Heart right ventricle (tissue), 16 donors: ENCODE measurements at regions not wholly inside any gene's neighbourhood (a gene's known extent, or its start where the extent isn't known, plus 50 kb on each side); places are given as distances from the start of the nearest gene placed in this dataset.

Experiments used
- ATAC-seq, 8 donors: fragments of 200-7000 bp; cut with Tn5 transposase; one replicate each; pipeline ENCODE4 v1.9.1; 2020; ENCODE audit warnings: mild to moderate bottlenecking in 8 of 8, moderate library complexity in 8 of 8, moderate number of reproducible peaks in 1 of 8
- DNase-seq, 2 donors: peaks; one replicate each; pipeline ENCODE4 v3.0.0-alpha.2; 2020
- H3K27ac ChIP-seq, 10 donors: fragments of 200-600 bp; sonication (generic) in 2 of 10; one replicate each; pipeline versions ENCODE4 v1.5.0 to v1.8.0; 2020 to 2022; ENCODE audit warnings: mild to moderate bottlenecking in 3 of 10
- H3K27me3 ChIP-seq, 7 donors: fragments of 200-600 bp; one replicate each; pipeline ENCODE4 v1.8.0; 2021 to 2022; ENCODE audit warnings: mild to moderate bottlenecking in 2 of 7
- H3K36me3 ChIP-seq, 9 donors: fragments of 200-600 bp; sonication (generic) in 1 of 9; one replicate each; pipeline versions ENCODE4 v1.5.0 to v1.8.0; 2020 to 2022; ENCODE audit warnings: mild to moderate bottlenecking in 2 of 9
- H3K4me1 ChIP-seq, 9 donors: fragments of 200-600 bp; sonication (generic) in 1 of 9; one replicate each; pipeline versions ENCODE4 v1.5.0 to v1.8.0; 2020 to 2022; ENCODE audit warnings: mild to moderate bottlenecking in 4 of 9
- H3K4me3 ChIP-seq, 10 donors: fragments of 200-600 bp; sonication (generic) in 2 of 10; one replicate each; pipeline versions ENCODE4 v1.5.0 to v1.8.0; 2020 to 2022; ENCODE audit warnings: mild to moderate bottlenecking in 7 of 10, moderate library complexity in 2 of 10
- H3K9me3 ChIP-seq, 11 donors: fragments of 200-600 bp in 10 of 11; sonication (generic) in 2 of 11; one replicate each; pipeline versions ENCODE4 v1.5.0 to v1.8.0; 2013 to 2022; ENCODE audit warnings: mild to moderate bottlenecking in 2 of 11, control low read depth in 1 of 11, moderate library complexity in 1 of 11
- CTCF ChIP-seq, 9 donors: fragments of 200-600 bp; sonication (generic) in 2 of 9; IDR thresholded peaks; one replicate each; pipeline versions ENCODE4 v1.5.0 to v1.8.0; 2021 to 2022; ENCODE audit warnings: antibody characterized with exemption in 9 of 9, mild to moderate bottlenecking in 5 of 9, moderate library complexity in 1 of 9
- WGBS, 2 donors: extraction: QIAGEN DNeasy Blood & Tissue Kit; methylation state at CpG; one replicate each; pipeline ENCODE4 v1.1.7; 2013; ENCODE audit warnings: inconsistent platforms in 1 of 2; 5-methylcytosine and 5-hydroxymethylcytosine counted together
- intact Hi-C, 10 donors: fragments of 100-400 bp; cut with DNase I; formaldehyde crosslinking; loops; one replicate each; pipeline versions ENCODE4 v1.11.1 to v1.14.2; 2022
- donor health status: Arrhythmogenic right ventricular cardiomyopathy.
- donor health status: ischemic (EF 13 %, LVEDD 7.1; RV severe dilation, severe dysfunction).
- donor health status: healthy with polysubstance abuse.
- donor health status: DM: no; HTN: yes; CAD: no.
- donor health status: DM: no; HTN: no; CAD: no.
- donor health status: ischemic (EF 25% LVEDD 6.9; RV normal size, moderate dysfunction).
- donor health status: ischemic (EF 25% LVEDD 5.7; RV mildly dilated, moderate dysfunction).
- donor health status: healthy.
- donor health status: DM: yes; HTN: yes; CAD: no.
- donor health status: Ischemic cardiomyopathy.
- donor health status: ischemic (EF 35%, LVEDD 5.7; RV mildly dilated, moderate dysfunction).
- donor health status: nonischemic (EF 11% LVEDD 7.7; RV severe dilation, severe dysfunction).
- donor health status: DM: yes; HTN: yes; CAD: no.
- donor health status: PGD.
- donor health status: ischemic (EF 29% LVEDD 5.4; RV normal size, mild dysfunction).
- donor health status: nonischemic (EF 23%, LVEDD 6.1; RV moderate dilation, normal function).

GRCh38 chrX:20951016-20951810 is 423.0 kb upstream of the CNKSR2 start:
- DNase-seq: no peak
- H3K27ac ChIP-seq: no peak overlapping the region

GRCh38 chrX:20947411-20947912 is 426.8 kb upstream of the CNKSR2 start:
- ATAC-seq (no peak), DNase-seq (no peak)
- Histone ChIP-seq H3K9me3 (no peaks in the 10 kb centered on the region), H3K27ac (no peak overlapping the region), H3K4me3 (no peak overlapping the region), H3K4me1 (no peaks in the 10 kb centered on the region), H3K36me3 (no peaks in the 10 kb centered on the region), H3K27me3 (no peaks in the 10 kb centered on the region)
- intact Hi-C loops: no loop called here
- 11 to 15% methylated on average over 7 of the region's 7 CpGs for WGBS, 2 donors
- no peak for TF ChIP-seq CTCF (IDR thresholded peaks at IDR 0.05)

More at GRCh38 chrX:20951016-20951810, 423.0 kb upstream of the CNKSR2 start:
- H3K4me1 ChIP-seq: no peaks in the 10 kb centered on the region
- no peak for TF ChIP-seq CTCF (IDR thresholded peaks at IDR 0.05)
- no peak for ATAC-seq
- 75 to 81% methylated on average over 5 of the region's 5 CpGs for WGBS, 2 donors
- no peaks in the 10 kb centered on the region for H3K27me3 ChIP-seq
- intact Hi-C loops: no loop called here
- peaks cover 0 to 4% (median 0%) of the 10 kb centered on the region in 11 donors for H3K9me3 ChIP-seq
- no peak overlapping the region for H3K4me3 ChIP-seq
- H3K36me3 ChIP-seq: no peaks in the 10 kb centered on the region

GRCh38 chrX:20913760-20914159 is 460.5 kb upstream of the CNKSR2 start:
- Histone ChIP-seq H3K27ac (no peak overlapping the region), H3K36me3 (no peaks in the 10 kb centered on the region), H3K27me3 (no peaks in the 10 kb centered on the region), H3K9me3 (no peaks in the 10 kb centered on the region), H3K4me3 (no peak overlapping the region), H3K4me1 (no peaks in the 10 kb centered on the region)
- intact Hi-C loops: no loop called here
- no peak for DNase-seq
- ATAC-seq: no peak
- whole genome bisulfite sequencing, 2 donors: 20 to 25% methylated on average over 3 of the region's 3 CpGs
- TF ChIP-seq CTCF (IDR thresholded peaks at IDR 0.05): no peak

GRCh38 chrX:20906571-20906970 is 467.6 kb upstream of the CNKSR2 start:
- no peaks in the 10 kb centered on the region for H3K36me3 ChIP-seq
- intact Hi-C loops: no loop called here
- no peak for ATAC-seq
- peaks cover 0 to 4% (median 0%) of the 10 kb centered on the region in 11 donors for H3K9me3 ChIP-seq
- H3K4me1 ChIP-seq: no peaks in the 10 kb centered on the region
- no peaks in the 10 kb centered on the region for H3K27me3 ChIP-seq
- no peak for DNase-seq
- no peak overlapping the region for H3K4me3 ChIP-seq
- no peak overlapping the region for H3K27ac ChIP-seq
- no peak for TF ChIP-seq CTCF (IDR thresholded peaks at IDR 0.05)
